HepG2 (cell line): ENCODE measurements at regions not wholly inside any gene's neighbourhood (a gene's known extent, or its start where the extent isn't known, plus 50 kb on each side); places are given as distances from the start of the nearest gene placed in this dataset.
A peak's percentile ranks its signal among the peaks of the same experiment; 100 is the strongest.

Source experiments
- ATAC-seq: fragments of 200-7000 bp; cut with Tn5 transposase; 3 replicates; pipeline ENCODE4 v1.9.1; 2020; ENCODE audit warnings: mild to moderate bottlenecking, moderate library complexity
- BruUV-seq: library from RNA; stranded (reverse); fragments of 400-500 nt; replicated peaks from 2 replicates; lab custom pipeline; 2021; lab: Mats Ljungman, UMichigan
- CTCF ChIA-PET: fragments of 300-600 bp; formaldehyde crosslinking; extraction: SDS; loops from one replicate; lab custom pipeline; 2021; ENCODE audit warnings: low total read pairs, inconsistent platforms, low intra/inter-chr PET ratio; lab: Yijun Ruan, JAX
- POLR2A ChIA-PET: fragments of 350-600 bp; sonication (Branson Sonifier 250); formaldehyde crosslinking; loops from one replicate; lab custom pipeline; 2020; ENCODE audit warnings: antibody characterized with exemption, inconsistent platforms; lab: Yijun Ruan, JAX
- DNase-seq: peaks from one replicate; pipeline ENCODE4 v3.0.0-alpha.2; 2015; ENCODE audit warnings: low spot score
- FAIRE-seq: peaks from 3 replicates; lab custom pipeline; 2011; peaks lifted over from hg19 to GRCh38; lab: Jason Lieb, UNC
- H2AFZ ChIP-seq: one replicate; pipeline ENCODE4 v1.6.1; 2011; ENCODE audit warnings: low read length, inconsistent platforms
- H3K27ac ChIP-seq: fragments of 300-600 bp; 3 replicates; pipeline ENCODE4 v1.8.0; 2011; ENCODE audit warnings: mixed run types, mild to moderate bottlenecking, mixed read lengths, low read length, inconsistent platforms; ENCODE audit not compliant: insufficient read depth; ENCODE audit errors: extremely low read length
- H3K27me3 ChIP-seq, 2 experiments: fragments of 200-600 bp in 1 of 2; 2 replicates in 1 of 2; 3 replicates in 1 of 2; pipeline versions ENCODE4 v1.6.0 to v1.8.0; 2011; ENCODE audit warnings: low read length in 2 of 2, mild to moderate bottlenecking in 2 of 2, moderate library complexity in 2 of 2, inconsistent platforms in 1 of 2; ENCODE audit not compliant: insufficient read depth in 2 of 2, control insufficient read depth in 1 of 2
- H3K36me3 ChIP-seq, 2 experiments: fragments of 200-600 bp in 1 of 2; replicated peaks in 1 of 2; 2 replicates in 1 of 2; 3 replicates in 1 of 2; pipeline versions ENCODE4 v1.5.1 to v1.8.0; 2011; ENCODE audit warnings: low read length in 2 of 2, inconsistent platforms in 1 of 2; ENCODE audit not compliant: insufficient read depth in 2 of 2, control insufficient read depth in 1 of 2
- H3K4me1 ChIP-seq: 2 replicates; pipeline ENCODE4 v1.5.1; 2012; ENCODE audit warnings: low read length, inconsistent platforms; ENCODE audit not compliant: insufficient read depth
- H3K4me2 ChIP-seq: 2 replicates; pipeline ENCODE4 v1.6.0; 2011; ENCODE audit warnings: low read depth, low read length, inconsistent platforms
- H3K4me3 ChIP-seq, 3 experiments: fragments of 200-600 bp in 1 of 3; sonication (generic), shearing (Covaris generic) in 1 of 3; replicated peaks in 1 of 3; 2 replicates each; pipeline ENCODE4 v1.5.1; 2011 to 2016; ENCODE audit warnings: low read length in 3 of 3, inconsistent platforms in 2 of 3, low read depth in 2 of 3, mild to moderate bottlenecking in 2 of 3, control low read depth in 1 of 3, mixed read lengths in 1 of 3; ENCODE audit not compliant: insufficient read depth in 1 of 3
- H3K79me2 ChIP-seq: one replicate; pipeline ENCODE4 v1.6.1; 2011; ENCODE audit warnings: low read length, inconsistent platforms; ENCODE audit not compliant: insufficient read depth
- H3K9ac ChIP-seq: 2 replicates; pipeline ENCODE4 v1.6.0; 2011; ENCODE audit warnings: mild to moderate bottlenecking, low read depth, low read length, inconsistent platforms; ENCODE audit not compliant: insufficient read depth
- H3K9me3 ChIP-seq: 2 replicates; pipeline ENCODE4 v1.5.1; 2012; ENCODE audit warnings: mild to moderate bottlenecking, low read length
- H4K20me1 ChIP-seq: 2 replicates; pipeline ENCODE4 v1.6.0; 2011; ENCODE audit warnings: inconsistent platforms, mild to moderate bottlenecking, low read length, moderate library complexity; ENCODE audit not compliant: insufficient read depth
- BCLAF1 ChIP-seq: fragments of 450-650 bp; IDR thresholded peaks from 2 replicates; pipeline ENCODE4 v1.6.1; 2017; ENCODE audit warnings: mild to moderate bottlenecking
- MNT ChIP-seq: fragments of 450-650 bp; IDR thresholded peaks from 2 replicates; pipeline ENCODE4 v1.6.1; 2016
- ZFP90 ChIP-seq: sonication (generic); formaldehyde crosslinking; IDR thresholded peaks from 2 replicates; pipeline ENCODE4 v1.8.0; 2022; ENCODE audit warnings: missing genetic modification reagents, mild to moderate bottlenecking, inconsistent platforms, borderline replicate concordance
- WGBS: methylation state at CpG from one replicate; pipeline ENCODE4 v1.1.6; 2017; ENCODE audit warnings: low lambda C conversion rate; 5-methylcytosine and 5-hydroxymethylcytosine counted together
- in situ Hi-C: cut with HindIII; loops from 2 replicates; pipeline ENCODE4 v1.10.0; 2017; ENCODE audit warnings: low pct_unique_long_range_greater_than_20kb; ENCODE audit not compliant: extremely low pct_ligation_motif_present
- intact Hi-C: fragments of 100-400 bp; cut with micrococcal nuclease; formaldehyde crosslinking; loops from one replicate; pipeline ENCODE4 v1.10.0; 2022; ENCODE audit not compliant: unreplicated experiment
- TF ChIP-seq, protein P1 (sequence below): sonication (generic); formaldehyde crosslinking; IDR thresholded peaks from 2 replicates; pipeline ENCODE4 v1.8.1; 2022; ENCODE audit warnings: mild to moderate bottlenecking, missing genetic modification reagents

DNA sequence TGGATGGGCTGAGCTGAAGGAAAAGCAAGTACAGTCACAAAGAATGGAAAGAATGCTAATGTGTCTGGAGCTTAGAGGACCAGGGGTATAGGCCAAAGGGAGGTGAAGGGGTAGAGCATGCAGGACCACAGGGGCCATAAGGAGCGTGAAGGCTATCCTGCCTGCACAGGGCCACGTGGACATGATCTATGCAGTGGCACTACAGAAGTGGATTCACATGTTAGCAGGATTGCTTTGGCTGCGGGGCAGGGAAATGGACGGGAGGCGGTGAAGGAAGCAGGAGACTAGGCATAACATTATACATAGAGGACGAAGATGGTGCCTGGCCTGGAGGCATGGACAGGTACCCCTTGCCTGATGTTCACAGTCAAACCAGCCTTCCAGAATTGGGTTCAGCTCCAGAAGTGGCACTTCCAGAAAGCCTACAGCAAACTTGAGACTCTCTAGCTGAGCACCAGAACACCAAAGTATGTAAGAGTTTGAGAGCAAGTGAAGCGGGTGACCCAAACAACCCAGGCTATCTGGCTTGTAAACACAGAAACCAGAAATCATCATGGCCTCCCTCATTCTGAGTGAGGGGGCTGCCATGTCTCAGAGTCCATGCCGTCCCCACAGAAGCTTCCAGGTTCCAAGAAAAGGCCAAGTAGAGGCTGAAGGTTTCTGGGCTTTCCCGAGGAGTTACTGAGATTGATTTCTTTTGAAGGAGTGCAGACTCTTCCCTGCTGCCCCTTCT is 135.5 kb upstream of the JUN start:
- peaks cover 10% of the 10 kb centered on the region for H3K9me3 ChIP-seq
- intact Hi-C loops (no loop called here), in situ Hi-C loops (no loop called here)
- DNase-seq: no peak
- TF ChIP-seq, protein P1, sequence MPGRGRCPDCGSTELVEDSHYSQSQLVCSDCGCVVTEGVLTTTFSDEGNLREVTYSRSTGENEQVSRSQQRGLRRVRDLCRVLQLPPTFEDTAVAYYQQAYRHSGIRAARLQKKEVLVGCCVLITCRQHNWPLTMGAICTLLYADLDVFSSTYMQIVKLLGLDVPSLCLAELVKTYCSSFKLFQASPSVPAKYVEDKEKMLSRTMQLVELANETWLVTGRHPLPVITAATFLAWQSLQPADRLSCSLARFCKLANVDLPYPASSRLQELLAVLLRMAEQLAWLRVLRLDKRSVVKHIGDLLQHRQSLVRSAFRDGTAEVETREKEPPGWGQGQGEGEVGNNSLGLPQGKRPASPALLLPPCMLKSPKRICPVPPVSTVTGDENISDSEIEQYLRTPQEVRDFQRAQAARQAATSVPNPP (CRISPR knock-in tag): no peak
- TF ChIP-seq BCLAF1 (no peak), MNT (peak; percentile 57), ZFP90 (CRISPR knock-in tag) (no peak)
- WGBS: 62% methylated on average over 7 of the region's 9 CpGs
- no peak for FAIRE-seq
- ChIA-PET POLR2A (no interaction called here), CTCF (no interaction called here)
- no peak overlapping the region for H3K27ac ChIP-seq
- H3K4me2 ChIP-seq: no peak overlapping the region
- peaks cover 0 to 3% of the 10 kb centered on the region in 2 experiments; a peak in 1 of 5 replicates for H3K27me3 ChIP-seq
- H4K20me1 ChIP-seq: no peaks in the 10 kb centered on the region
- H2AFZ ChIP-seq: no peak overlapping the region
- H3K4me1 ChIP-seq: peaks cover 14% of the 10 kb centered on the region
- H3K9ac ChIP-seq: no peak overlapping the region
- ATAC-seq: no peak
- no TSS peak for BruUV-seq
- no peaks in the 10 kb centered on the region for H3K79me2 ChIP-seq
- H3K4me3 ChIP-seq: no peak overlapping the region
- no peaks in the 10 kb centered on the region for H3K36me3 ChIP-seq
